HEK293 (cell line): ENCODE measurements at regions not wholly inside any gene's neighbourhood (a gene's known extent, or its start where the extent isn't known, plus 50 kb on each side); places are given as distances from the start of the nearest gene placed in this dataset.

Source experiments
- CTCF ChIA-PET: fragments of 350-600 bp; formaldehyde crosslinking; extraction: SDS; loops from one replicate; lab custom pipeline; 2021; ENCODE audit warnings: antibody characterized with exemption; lab: Yijun Ruan, JAX
- POLR2A ChIA-PET: fragments of 300-600 bp; formaldehyde crosslinking; extraction: SDS; loops from one replicate; lab custom pipeline; 2020; ENCODE audit warnings: antibody characterized with exemption, inconsistent platforms; lab: Yijun Ruan, JAX
- H3K27ac ChIP-seq: fragments of 200-500 bp; sonication (Bioruptor generic); 2 replicates; pipeline ENCODE4 v1.5.1; 2014; ENCODE audit warnings: low read depth, low read length, control low read depth, inconsistent platforms; ENCODE audit errors: extremely low read depth
- H3K36me3 ChIP-seq, 2 experiments: fragments of 200-500 bp in 1 of 2; sonication (Bioruptor generic) in 1 of 2; 1 replicate in 1 of 2; 2 replicates in 1 of 2; pipeline ENCODE4 v1.5.1; 2014 to 2017; ENCODE audit warnings: inconsistent platforms in 2 of 2, low read length in 2 of 2; ENCODE audit not compliant: control insufficient read depth in 2 of 2, insufficient read depth in 1 of 2
- H3K4me1 ChIP-seq: fragments of 200-500 bp; sonication (Bioruptor generic); 2 replicates; pipeline ENCODE4 v1.5.1; 2014; ENCODE audit warnings: mild to moderate bottlenecking, low read length, inconsistent platforms; ENCODE audit not compliant: control insufficient read depth, insufficient read depth
- H3K4me3 ChIP-seq: 2 replicates; pipeline ENCODE4 v1.5.1; 2011; ENCODE audit warnings: low read depth, mild to moderate bottlenecking, control low read depth, low read length, moderate library complexity
- H3K9me3 ChIP-seq: fragments of 200-500 bp; sonication (Bioruptor generic); 2 replicates; pipeline ENCODE4 v1.5.1; 2014; ENCODE audit warnings: low read depth, low read length, inconsistent platforms; ENCODE audit not compliant: control insufficient read depth, insufficient read depth
- SP2 ChIP-seq: fragments of 450-650 bp; formaldehyde crosslinking; IDR thresholded peaks from 2 replicates; pipeline ENCODE4 v1.5.1; 2016; ENCODE audit warnings: missing biosample characterization, missing genetic modification characterization
- TCF7L2 ChIP-seq: IDR thresholded peaks from 2 replicates; pipeline ENCODE4 v1.6.1; 2011; ENCODE audit warnings: low read depth, mild to moderate bottlenecking, inconsistent platforms, low read length, moderate library complexity, borderline replicate concordance
- ZBTB21 ChIP-seq: fragments of 450-650 bp; formaldehyde crosslinking; IDR thresholded peaks from 2 replicates; pipeline ENCODE4 v1.5.1; 2017; ENCODE audit warnings: missing biosample characterization, missing genetic modification characterization
- ZBTB49 ChIP-seq: fragments of 450-650 bp; formaldehyde crosslinking; IDR thresholded peaks from 2 replicates; pipeline ENCODE4 v1.5.1; 2016; ENCODE audit warnings: missing biosample characterization, missing genetic modification characterization, low read depth
- ZFP69B ChIP-seq: fragments of 450-650 bp; formaldehyde crosslinking; IDR thresholded peaks from 2 replicates; pipeline ENCODE4 v1.5.1; 2016; ENCODE audit warnings: missing biosample characterization, missing genetic modification characterization
- ZNF239 ChIP-seq: fragments of 450-650 bp; formaldehyde crosslinking; IDR thresholded peaks from 2 replicates; pipeline ENCODE4 v1.5.1; 2016; ENCODE audit warnings: missing biosample characterization, missing genetic modification characterization
- ZNF37A ChIP-seq: fragments of 450-650 bp; IDR thresholded peaks from 2 replicates; pipeline ENCODE4 v1.5.1; 2018; ENCODE audit warnings: missing biosample characterization, missing genetic modification characterization
- ZNF416 ChIP-seq: fragments of 450-650 bp; formaldehyde crosslinking; IDR thresholded peaks from 2 replicates; pipeline ENCODE4 v1.5.1; 2016; ENCODE audit warnings: missing biosample characterization, missing genetic modification characterization
- ZNF514 ChIP-seq: fragments of 450-650 bp; formaldehyde crosslinking; IDR thresholded peaks from 2 replicates; pipeline ENCODE4 v1.5.1; 2016; ENCODE audit warnings: missing biosample characterization, missing genetic modification characterization
- ZNF777 ChIP-seq: fragments of 450-650 bp; formaldehyde crosslinking; IDR thresholded peaks from 2 replicates; pipeline ENCODE4 v1.5.1; 2017; ENCODE audit warnings: missing biosample characterization, missing genetic modification characterization, borderline replicate concordance
- ZNF830 ChIP-seq: fragments of 450-650 bp; IDR thresholded peaks from 2 replicates; pipeline ENCODE4 v1.5.0; 2018; ENCODE audit warnings: missing biosample characterization, missing genetic modification characterization, low read depth, mild to moderate bottlenecking, moderate library complexity
- TF ChIP-seq, protein P1 (sequence below): fragments of 450-650 bp; formaldehyde crosslinking; IDR thresholded peaks from 2 replicates; pipeline ENCODE4 v1.5.1; 2016; ENCODE audit warnings: missing biosample characterization, missing genetic modification characterization
- TF ChIP-seq, protein P2 (sequence below): fragments of 450-650 bp; formaldehyde crosslinking; IDR thresholded peaks from 2 replicates; pipeline ENCODE4 v1.5.1; 2016; ENCODE audit warnings: missing biosample characterization, missing genetic modification characterization, borderline replicate concordance
- TF ChIP-seq, protein P3 (sequence below): fragments of 450-650 bp; formaldehyde crosslinking; IDR thresholded peaks from 2 replicates; pipeline ENCODE4 v1.5.1; 2016; ENCODE audit warnings: missing biosample characterization, missing genetic modification characterization, low read depth
- TF ChIP-seq, protein P4 (sequence below): fragments of 450-650 bp; formaldehyde crosslinking; IDR thresholded peaks from 2 replicates; pipeline ENCODE4 v1.5.1; 2016; ENCODE audit warnings: missing biosample characterization, missing genetic modification characterization
- TF ChIP-seq, protein P5 (sequence below): fragments of 450-650 bp; formaldehyde crosslinking; IDR thresholded peaks from 2 replicates; pipeline ENCODE4 v1.5.1; 2017; ENCODE audit warnings: missing biosample characterization, missing genetic modification characterization
- TF ChIP-seq, protein P6 (sequence below): fragments of 450-650 bp; formaldehyde crosslinking; IDR thresholded peaks from 2 replicates; pipeline ENCODE4 v1.5.1; 2017; ENCODE audit warnings: missing biosample characterization, missing genetic modification characterization

DNA sequence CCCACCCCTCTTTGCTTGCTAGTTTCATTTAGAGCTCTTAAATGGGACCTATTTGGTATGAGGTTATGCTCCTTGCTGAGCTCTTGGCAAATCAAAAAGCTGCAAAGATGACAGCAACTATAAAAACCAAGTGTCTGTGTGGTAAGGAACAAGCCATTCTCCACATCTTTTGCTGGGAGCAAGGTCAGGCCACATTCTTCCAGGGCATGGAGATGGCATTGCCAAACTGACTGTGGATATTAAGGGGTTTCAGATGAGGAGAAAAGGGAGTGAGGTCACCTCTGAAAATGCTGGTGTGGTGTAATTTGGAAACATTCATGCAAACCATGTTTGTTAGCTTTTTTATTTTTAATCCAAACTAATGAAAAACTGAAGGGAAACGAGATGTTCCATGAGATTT, 218.8 kb upstream of the IL12B start:
- no peaks in the 10 kb centered on the region for H3K9me3 ChIP-seq
- no peak overlapping the region for H3K4me3 ChIP-seq
- CTCF ChIA-PET: interaction anchor here (0.7 kb wide), 1 partner anchor 364 kb away, joined by 3 read pairs; no protein-coding TSS in a partner anchor

DNA sequence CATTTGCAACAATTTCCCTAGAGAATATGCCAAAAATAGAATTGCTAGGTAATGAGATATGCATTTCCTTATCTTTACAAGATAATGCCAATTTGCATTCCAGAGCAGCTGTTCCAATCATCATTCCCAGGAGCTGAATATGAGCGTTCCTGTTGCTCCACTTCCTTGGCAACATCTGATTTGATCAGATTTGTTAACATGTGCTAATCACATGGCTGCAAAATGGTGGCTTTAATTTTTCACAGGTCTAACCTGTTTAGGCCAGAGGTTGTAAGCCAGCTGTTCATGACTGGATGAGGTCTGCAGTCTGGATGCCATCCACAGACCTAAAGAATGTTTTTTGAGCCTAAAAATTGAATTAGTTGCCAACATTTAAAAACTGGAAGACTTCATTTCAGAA, 220.7 kb upstream of the IL12B start:
- Histone ChIP-seq H3K27ac (no peak overlapping the region), H3K9me3 (no peaks in the 10 kb centered on the region), H3K4me3 (no peak overlapping the region), H3K4me1 (no peaks in the 10 kb centered on the region), H3K36me3 (no peaks in the 10 kb centered on the region)
- TF ChIP-seq, protein P1, sequence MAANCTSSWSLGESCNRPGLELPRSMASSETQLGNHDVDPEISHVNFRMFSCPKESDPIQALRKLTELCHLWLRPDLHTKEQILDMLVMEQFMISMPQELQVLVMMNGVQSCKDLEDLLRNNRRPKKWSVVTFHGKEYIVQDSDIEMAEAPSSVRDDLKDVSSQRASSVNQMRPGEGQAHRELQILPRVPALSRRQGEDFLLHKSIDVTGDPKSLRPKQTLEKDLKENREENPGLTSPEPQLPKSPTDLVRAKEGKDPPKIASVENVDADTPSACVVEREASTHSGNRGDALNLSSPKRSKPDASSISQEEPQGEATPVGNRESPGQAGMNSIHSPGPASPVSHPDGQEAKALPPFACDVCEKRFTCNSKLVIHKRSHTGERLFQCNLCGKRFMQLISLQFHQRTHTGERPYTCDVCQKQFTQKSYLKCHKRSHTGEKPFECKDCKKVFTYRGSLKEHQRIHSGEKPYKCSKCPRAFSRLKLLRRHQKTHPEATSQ: no peak
- TF ChIP-seq ZNF239 (tag by site-specific recombination): no peak
- no peak for TF ChIP-seq TCF7L2
- TF ChIP-seq, protein P2, sequence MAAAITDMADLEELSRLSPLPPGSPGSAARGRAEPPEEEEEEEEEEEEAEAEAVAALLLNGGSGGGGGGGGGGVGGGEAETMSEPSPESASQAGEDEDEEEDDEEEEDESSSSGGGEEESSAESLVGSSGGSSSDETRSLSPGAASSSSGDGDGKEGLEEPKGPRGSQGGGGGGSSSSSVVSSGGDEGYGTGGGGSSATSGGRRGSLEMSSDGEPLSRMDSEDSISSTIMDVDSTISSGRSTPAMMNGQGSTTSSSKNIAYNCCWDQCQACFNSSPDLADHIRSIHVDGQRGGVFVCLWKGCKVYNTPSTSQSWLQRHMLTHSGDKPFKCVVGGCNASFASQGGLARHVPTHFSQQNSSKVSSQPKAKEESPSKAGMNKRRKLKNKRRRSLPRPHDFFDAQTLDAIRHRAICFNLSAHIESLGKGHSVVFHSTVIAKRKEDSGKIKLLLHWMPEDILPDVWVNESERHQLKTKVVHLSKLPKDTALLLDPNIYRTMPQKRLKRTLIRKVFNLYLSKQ: no peak
- TF ChIP-seq ZFP69B: no peak
- no peak for TF ChIP-seq ZNF830 (tag by site-specific recombination)
- no peak for TF ChIP-seq ZBTB21
- TF ChIP-seq ZBTB49 (tag by site-specific recombination): no peak
- TF ChIP-seq SP2 (tag by site-specific recombination): no peak
- TF ChIP-seq ZNF514: no peak
- CTCF ChIA-PET: no interaction called here
- POLR2A ChIA-PET: no interaction called here

More for the DNA sequence above, 218.8 kb upstream of the IL12B start:
- Histone ChIP-seq H3K36me3 (no peaks in the 10 kb centered on the region), H3K4me1 (no peaks in the 10 kb centered on the region), H3K27ac (no peak overlapping the region)
- POLR2A ChIA-PET: no interaction called here
- TF ChIP-seq, protein P3, sequence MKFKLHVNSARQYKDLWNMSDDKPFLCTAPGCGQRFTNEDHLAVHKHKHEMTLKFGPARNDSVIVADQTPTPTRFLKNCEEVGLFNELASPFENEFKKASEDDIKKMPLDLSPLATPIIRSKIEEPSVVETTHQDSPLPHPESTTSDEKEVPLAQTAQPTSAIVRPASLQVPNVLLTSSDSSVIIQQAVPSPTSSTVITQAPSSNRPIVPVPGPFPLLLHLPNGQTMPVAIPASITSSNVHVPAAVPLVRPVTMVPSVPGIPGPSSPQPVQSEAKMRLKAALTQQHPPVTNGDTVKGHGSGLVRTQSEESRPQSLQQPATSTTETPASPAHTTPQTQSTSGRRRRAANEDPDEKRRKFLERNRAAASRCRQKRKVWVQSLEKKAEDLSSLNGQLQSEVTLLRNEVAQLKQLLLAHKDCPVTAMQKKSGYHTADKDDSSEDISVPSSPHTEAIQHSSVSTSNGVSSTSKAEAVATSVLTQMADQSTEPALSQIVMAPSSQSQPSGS (tag by site-specific recombination): no peak

DNA sequence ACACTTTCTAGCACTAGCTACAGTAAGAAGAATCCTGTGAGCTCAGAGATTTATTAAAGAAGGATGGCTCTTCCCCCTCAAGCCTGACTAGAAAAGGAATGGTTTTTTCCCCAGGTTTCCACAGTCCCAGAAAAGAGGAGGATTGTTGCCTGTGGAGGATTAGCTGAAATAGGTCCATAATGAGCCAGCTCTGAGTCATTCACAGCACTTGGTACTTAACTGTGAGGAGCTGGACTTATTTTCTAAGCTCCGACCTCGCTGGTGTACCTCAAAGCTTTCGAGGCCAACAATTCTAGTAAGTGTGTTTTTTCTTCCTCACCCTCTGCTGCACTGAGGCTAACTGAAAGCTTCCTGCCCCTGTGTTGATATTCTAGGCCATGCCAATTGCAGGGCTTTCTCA, 222.5 kb upstream of the IL12B start:
- Histone ChIP-seq H3K4me3 (no peak overlapping the region), H3K27ac (no peak overlapping the region), H3K4me1 (no peaks in the 10 kb centered on the region), H3K36me3 (no peaks in the 10 kb centered on the region), H3K9me3 (no peaks in the 10 kb centered on the region)
- CTCF ChIA-PET: interaction anchor here (0.6 to 1.2 kb wide), 3 partner anchors 10 to 434 kb away, joined by 3 read pairs; no protein-coding TSS in a partner anchor
- POLR2A ChIA-PET: no interaction called here
- no peak for TF ChIP-seq ZNF416 (tag by site-specific recombination)
- TF ChIP-seq, protein P4, sequence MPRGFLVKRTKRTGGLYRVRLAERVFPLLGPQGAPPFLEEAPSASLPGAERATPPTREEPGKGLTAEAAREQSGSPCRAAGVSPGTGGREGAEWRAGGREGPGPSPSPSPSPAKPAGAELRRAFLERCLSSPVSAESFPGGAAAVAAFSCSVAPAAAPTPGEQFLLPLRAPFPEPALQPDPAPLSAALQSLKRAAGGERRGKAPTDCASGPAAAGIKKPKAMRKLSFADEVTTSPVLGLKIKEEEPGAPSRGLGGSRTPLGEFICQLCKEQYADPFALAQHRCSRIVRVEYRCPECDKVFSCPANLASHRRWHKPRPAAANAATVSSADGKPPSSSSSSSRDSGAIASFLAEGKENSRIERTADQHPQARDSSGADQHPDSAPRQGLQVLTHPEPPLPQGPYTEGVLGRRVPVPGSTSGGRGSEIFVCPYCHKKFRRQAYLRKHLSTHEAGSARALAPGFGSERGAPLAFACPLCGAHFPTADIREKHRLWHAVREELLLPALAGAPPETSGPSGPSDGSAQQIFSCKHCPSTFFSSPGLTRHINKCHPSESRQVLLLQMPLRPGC (tag by site-specific recombination): no peak
- TF ChIP-seq ZNF777 (tag by site-specific recombination): no peak
- TF ChIP-seq, protein P5, sequence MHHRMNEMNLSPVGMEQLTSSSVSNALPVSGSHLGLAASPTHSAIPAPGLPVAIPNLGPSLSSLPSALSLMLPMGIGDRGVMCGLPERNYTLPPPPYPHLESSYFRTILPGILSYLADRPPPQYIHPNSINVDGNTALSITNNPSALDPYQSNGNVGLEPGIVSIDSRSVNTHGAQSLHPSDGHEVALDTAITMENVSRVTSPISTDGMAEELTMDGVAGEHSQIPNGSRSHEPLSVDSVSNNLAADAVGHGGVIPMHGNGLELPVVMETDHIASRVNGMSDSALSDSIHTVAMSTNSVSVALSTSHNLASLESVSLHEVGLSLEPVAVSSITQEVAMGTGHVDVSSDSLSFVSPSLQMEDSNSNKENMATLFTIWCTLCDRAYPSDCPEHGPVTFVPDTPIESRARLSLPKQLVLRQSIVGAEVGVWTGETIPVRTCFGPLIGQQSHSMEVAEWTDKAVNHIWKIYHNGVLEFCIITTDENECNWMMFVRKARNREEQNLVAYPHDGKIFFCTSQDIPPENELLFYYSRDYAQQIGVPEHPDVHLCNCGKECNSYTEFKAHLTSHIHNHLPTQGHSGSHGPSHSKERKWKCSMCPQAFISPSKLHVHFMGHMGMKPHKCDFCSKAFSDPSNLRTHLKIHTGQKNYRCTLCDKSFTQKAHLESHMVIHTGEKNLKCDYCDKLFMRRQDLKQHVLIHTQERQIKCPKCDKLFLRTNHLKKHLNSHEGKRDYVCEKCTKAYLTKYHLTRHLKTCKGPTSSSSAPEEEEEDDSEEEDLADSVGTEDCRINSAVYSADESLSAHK (tag by site-specific recombination): no peak
- TF ChIP-seq ZNF37A (tag by site-specific recombination): no peak
- TF ChIP-seq, protein P6, sequence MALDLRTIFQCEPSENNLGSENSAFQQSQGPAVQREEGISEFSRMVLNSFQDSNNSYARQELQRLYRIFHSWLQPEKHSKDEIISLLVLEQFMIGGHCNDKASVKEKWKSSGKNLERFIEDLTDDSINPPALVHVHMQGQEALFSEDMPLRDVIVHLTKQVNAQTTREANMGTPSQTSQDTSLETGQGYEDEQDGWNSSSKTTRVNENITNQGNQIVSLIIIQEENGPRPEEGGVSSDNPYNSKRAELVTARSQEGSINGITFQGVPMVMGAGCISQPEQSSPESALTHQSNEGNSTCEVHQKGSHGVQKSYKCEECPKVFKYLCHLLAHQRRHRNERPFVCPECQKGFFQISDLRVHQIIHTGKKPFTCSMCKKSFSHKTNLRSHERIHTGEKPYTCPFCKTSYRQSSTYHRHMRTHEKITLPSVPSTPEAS (tag by site-specific recombination): no peak
